ENCODE measurements at regions not wholly inside any gene's neighbourhood (a gene's known extent, or its start where the extent isn't known, plus 50 kb on each side); places are given as distances from the start of the nearest gene placed in this dataset.
A peak's percentile ranks its signal among the peaks of the same experiment; 100 is the strongest.
"Not testable (repeated sequence)": the region's sequence is repeated elsewhere in the genome, so short reads cannot be mapped to it uniquely, and the experiment has no call there.

GRCh38 chrX:25503826-25504225, 488.1 kb upstream of the ARX start:
- Histone ChIP-seq H3K4me3 (no peak overlapping the region), H3K27ac (replicated peaks in 1 of 4) (no peak overlapping the region), H3K4me1 (no peaks in the 10 kb centered on the region), H3K9me3 (no peaks in the 10 kb centered on the region), H3K36me3 (no peaks in the 10 kb centered on the region), H3K27me3 (no peaks in the 10 kb centered on the region)
- TF ChIP-seq EP300 (IDR thresholded peaks at IDR 0.05) (no peak), POLR2A (IDR thresholded peaks at IDR 0.05; ENCODE audit: low read depth) (no peak), CTCF (IDR thresholded peaks at IDR 0.05) (no peak), POLR2AphosphoS5 (IDR thresholded peaks at IDR 0.05) (no peak)
- DNase-seq (ENCODE audit: extremely low spot score) = no peak
- intact Hi-C loops (cut with DNase I) = no loop called here
- 57% methylated on average over 3 of the region's 3 CpGs for WGBS

GRCh38 chrX:25507801-25508200, 492.0 kb upstream of the ARX start:
- Histone ChIP-seq H3K27ac (replicated peaks in 1 of 4) (no peak overlapping the region), H3K4me3 (no peak overlapping the region), H3K27me3 (no peaks in the 10 kb centered on the region), H3K9me3 (no peaks in the 10 kb centered on the region), H3K36me3 (no peaks in the 10 kb centered on the region), H3K4me1 (no peaks in the 10 kb centered on the region)
- DNase-seq (ENCODE audit: extremely low spot score) = no peak
- TF ChIP-seq POLR2A (IDR thresholded peaks at IDR 0.05; ENCODE audit: low read depth) = no peak
- TF ChIP-seq POLR2AphosphoS5 (IDR thresholded peaks at IDR 0.05) = no peak
- no peak for TF ChIP-seq EP300 (IDR thresholded peaks at IDR 0.05)
- no peak for TF ChIP-seq CTCF (IDR thresholded peaks at IDR 0.05)
- intact Hi-C loops (cut with DNase I) = no loop called here
- WGBS = 80% methylated on average over 2 of the region's 2 CpGs

GRCh38 chrX:25519258-25519657, 503.5 kb upstream of the ARX start:
- no peak for DNase-seq (ENCODE audit: extremely low spot score)
- Histone ChIP-seq H3K4me3 (no peak overlapping the region), H3K36me3 (no peaks in the 10 kb centered on the region), H3K27ac (replicated peaks in 1 of 4) (no peak overlapping the region), H3K27me3 (no peaks in the 10 kb centered on the region), H3K9me3 (no peaks in the 10 kb centered on the region), H3K4me1 (peaks cover 0 to 5% (median 0%) of the 10 kb centered on the region in 4 donors)
- TF ChIP-seq EP300 (IDR thresholded peaks at IDR 0.05) (no peak), POLR2A (IDR thresholded peaks at IDR 0.05; ENCODE audit: low read depth) (no peak), POLR2AphosphoS5 (IDR thresholded peaks at IDR 0.05) (no peak), CTCF (IDR thresholded peaks at IDR 0.05) (no peak)
- intact Hi-C loops (cut with DNase I) = no loop called here
- WGBS = 66% methylated on average over 2 of the region's 2 CpGs

GRCh38 chrX:25522443-25523010, 506.8 kb upstream of the ARX start:
- H3K27ac ChIP-seq (replicated peaks in 1 of 4); intact Hi-C loops (cut with DNase I); H3K9me3 ChIP-seq; H3K27me3 ChIP-seq; H3K36me3 ChIP-seq; DNase-seq (ENCODE audit: extremely low spot score); H3K4me3 ChIP-seq; H3K4me1 ChIP-seq: not testable (repeated sequence)
- WGBS = 86% methylated on average over 20 of the region's 20 CpGs

GRCh38 chrX:25523574-25524540, 508.1 kb upstream of the ARX start:
- no peaks in the 10 kb centered on the region for H3K9me3 ChIP-seq
- no peak for DNase-seq (ENCODE audit: extremely low spot score)
- H3K27ac ChIP-seq (replicated peaks in 1 of 4) = no peak overlapping the region
- intact Hi-C loops (cut with DNase I) = no loop called here
- no peaks in the 10 kb centered on the region for H3K36me3 ChIP-seq
- WGBS = 27% methylated on average over 7 of the region's 7 CpGs
- no peaks in the 10 kb centered on the region for H3K27me3 ChIP-seq
- H3K4me1 ChIP-seq = peaks cover 0 to 5% (median 0%) of the 10 kb centered on the region in 4 donors
- H3K4me3 ChIP-seq = no peak overlapping the region
- TF ChIP-seq CTCF (IDR thresholded peaks at IDR 0.05) (peak in 1 of 3 experiments; percentile 10), EP300 (IDR thresholded peaks at IDR 0.05) (no peak)

Data from esophagus muscularis mucosa (tissue), 4 donors.